Endothelial cell of umbilical vein (primary cell): ENCODE measurements at regions not wholly inside any gene's neighbourhood (a gene's known extent, or its start where the extent isn't known, plus 50 kb on each side); places are given as distances from the start of the nearest gene placed in this dataset.

ENCODE experiments used
- EZH2 ChIP-seq: IDR thresholded peaks from 2 replicates; pipeline ENCODE4 v1.6.1; 2012; ENCODE audit warnings: borderline replicate concordance, low read depth, mild to moderate bottlenecking, moderate library complexity, low read length, inconsistent platforms; ENCODE audit not compliant: severe bottlenecking
- POLR2AphosphoS5 ChIP-seq: IDR thresholded peaks from 2 replicates; pipeline ENCODE4 v1.6.1; 2012; ENCODE audit warnings: low read depth, mild to moderate bottlenecking, control low read depth, low read length, moderate library complexity; ENCODE audit not compliant: insufficient read depth

DNA sequence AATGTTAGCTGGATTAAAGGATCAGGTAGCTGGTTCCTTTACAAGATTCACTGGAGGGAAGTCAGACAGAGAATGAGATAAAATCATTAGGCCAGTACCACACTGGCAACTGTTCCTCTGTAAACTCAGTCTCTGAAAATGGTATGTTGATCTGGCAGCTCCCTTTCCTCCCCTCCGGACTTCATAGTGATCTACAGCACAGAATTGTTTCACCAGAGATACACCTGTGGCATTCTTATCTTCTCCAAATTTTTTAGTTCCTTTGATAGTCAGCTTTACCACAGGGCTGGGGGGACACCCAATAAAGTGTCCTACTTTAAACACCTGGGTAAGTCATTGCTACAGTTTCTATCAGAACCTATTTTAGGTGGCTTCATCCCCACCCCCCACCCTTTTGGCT is 304.3 kb upstream of the KCNH8 start:
- TF ChIP-seq POLR2AphosphoS5 (no peak), EZH2 (no peak)
